HS-5 (cell line): ENCODE measurements at regions not wholly inside any gene's neighbourhood (a gene's known extent, or its start where the extent isn't known, plus 50 kb on each side); places are given as distances from the start of the nearest gene placed in this dataset.
A peak's percentile ranks its signal among the peaks of the same experiment; 100 is the strongest.
"Not testable (repeated sequence)": the region's sequence is repeated elsewhere in the genome, so short reads cannot be mapped to it uniquely, and the experiment has no call there.

Experiments used
- DNase-seq: peaks from one replicate; pipeline ENCODE4 v3.0.0-alpha.2; 2012; ENCODE audit warnings: low read depth

- not testable (repeated sequence) for DNase-seq
These were observed 160.0 kb downstream of the DEFB131A start for GRCh38 chr4:9604031-9604892.

GRCh38 chr4:9604893-9605190, 160.6 kb downstream of the DEFB131A start:
- not testable (repeated sequence) for DNase-seq

- DNase-seq, result no peak
These were observed 164.1 kb downstream of the DEFB131A start for GRCh38 chr4:9608300-9608699.

GRCh38 chr4:9610321-9610720, 166.1 kb downstream of the DEFB131A start:
- not testable (repeated sequence) for DNase-seq

- DNase-seq, result no peak
These were observed 166.9 kb downstream of the DEFB131A start for GRCh38 chr4:9611101-9611500.

- not testable (repeated sequence) for DNase-seq
These were observed 145.0 kb upstream of the DRD5 start for GRCh38 chr4:9636411-9636810.

GRCh38 chr4:9659678-9660077, 121.8 kb upstream of the DRD5 start:
- DNase-seq, result not testable (repeated sequence)

GRCh38 chr4:9660955-9661354, 120.5 kb upstream of the DRD5 start:
- DNase-seq, result not testable (repeated sequence)

GRCh38 chr4:9670725-9671124, 110.7 kb upstream of the DRD5 start:
- DNase-seq, result not testable (repeated sequence)

GRCh38 chr4:9677357-9677756, 104.1 kb upstream of the DRD5 start:
- not testable (repeated sequence) for DNase-seq

GRCh38 chr4:9679704-9680478, 101.5 kb upstream of the DRD5 start:
- DNase-seq, result no peak

GRCh38 chr4:9683174-9683573, 98.3 kb upstream of the DRD5 start:
- not testable (repeated sequence) for DNase-seq

- not testable (repeated sequence) for DNase-seq
These were observed 96.4 kb upstream of the DRD5 start for GRCh38 chr4:9685016-9685415.

GRCh38 chr4:9685692-9686091, 95.7 kb upstream of the DRD5 start:
- DNase-seq, result no peak

GRCh38 chr4:9690636-9691237, 90.7 kb upstream of the DRD5 start:
- not testable (repeated sequence) for DNase-seq

- peak; percentile 53 for DNase-seq
These were observed 90.0 kb upstream of the DRD5 start for GRCh38 chr4:9691238-9692065.

- DNase-seq, result not testable (repeated sequence)
These were observed 88.5 kb upstream of the DRD5 start for GRCh38 chr4:9692791-9693491.

GRCh38 chr4:9694403-9694802, 87.0 kb upstream of the DRD5 start:
- not testable (repeated sequence) for DNase-seq

GRCh38 chr4:9695994-9696393, 85.4 kb upstream of the DRD5 start:
- not testable (repeated sequence) for DNase-seq

GRCh38 chr4:9696561-9696960, 84.9 kb upstream of the DRD5 start:
- DNase-seq, result not testable (repeated sequence)

- not testable (repeated sequence) for DNase-seq
These were observed 79.4 kb upstream of the DRD5 start for GRCh38 chr4:9702019-9702418.
